GM12873 (cell line): ENCODE measurements at regions not wholly inside any gene's neighbourhood (a gene's known extent, or its start where the extent isn't known, plus 50 kb on each side); places are given as distances from the start of the nearest gene placed in this dataset.

Experiments
- TF ChIP-seq, protein P1 (sequence below): IDR thresholded peaks from 2 replicates; pipeline ENCODE4 v1.5.1; 2012; ENCODE audit warnings: low read depth, mild to moderate bottlenecking, moderate library complexity, low read length, control low read depth; ENCODE audit not compliant: insufficient read depth; ENCODE audit errors: missing control alignments

DNA sequence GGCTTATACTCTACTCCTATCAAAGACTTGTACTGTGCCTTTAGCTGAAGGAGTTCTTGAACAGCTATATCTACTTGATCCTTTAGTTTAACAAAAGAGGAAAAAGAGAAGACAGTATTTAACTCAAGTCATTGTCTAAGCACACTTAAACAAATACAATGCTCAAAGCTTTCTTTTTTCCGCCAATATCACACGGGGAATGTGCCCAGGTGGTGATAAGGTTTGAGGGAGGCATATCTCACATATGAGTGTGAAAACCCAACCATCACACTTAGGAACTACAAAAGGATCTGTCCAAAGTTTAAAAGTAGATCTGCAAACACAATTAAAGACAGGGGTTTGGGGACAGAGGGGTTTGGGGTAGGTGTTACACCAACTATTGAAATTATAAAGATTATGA is 59.0 kb upstream of the SLC30A10 start:
- TF ChIP-seq, protein P1, sequence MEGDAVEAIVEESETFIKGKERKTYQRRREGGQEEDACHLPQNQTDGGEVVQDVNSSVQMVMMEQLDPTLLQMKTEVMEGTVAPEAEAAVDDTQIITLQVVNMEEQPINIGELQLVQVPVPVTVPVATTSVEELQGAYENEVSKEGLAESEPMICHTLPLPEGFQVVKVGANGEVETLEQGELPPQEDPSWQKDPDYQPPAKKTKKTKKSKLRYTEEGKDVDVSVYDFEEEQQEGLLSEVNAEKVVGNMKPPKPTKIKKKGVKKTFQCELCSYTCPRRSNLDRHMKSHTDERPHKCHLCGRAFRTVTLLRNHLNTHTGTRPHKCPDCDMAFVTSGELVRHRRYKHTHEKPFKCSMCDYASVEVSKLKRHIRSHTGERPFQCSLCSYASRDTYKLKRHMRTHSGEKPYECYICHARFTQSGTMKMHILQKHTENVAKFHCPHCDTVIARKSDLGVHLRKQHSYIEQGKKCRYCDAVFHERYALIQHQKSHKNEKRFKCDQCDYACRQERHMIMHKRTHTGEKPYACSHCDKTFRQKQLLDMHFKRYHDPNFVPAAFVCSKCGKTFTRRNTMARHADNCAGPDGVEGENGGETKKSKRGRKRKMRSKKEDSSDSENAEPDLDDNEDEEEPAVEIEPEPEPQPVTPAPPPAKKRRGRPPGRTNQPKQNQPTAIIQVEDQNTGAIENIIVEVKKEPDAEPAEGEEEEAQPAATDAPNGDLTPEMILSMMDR: no peak

DNA sequence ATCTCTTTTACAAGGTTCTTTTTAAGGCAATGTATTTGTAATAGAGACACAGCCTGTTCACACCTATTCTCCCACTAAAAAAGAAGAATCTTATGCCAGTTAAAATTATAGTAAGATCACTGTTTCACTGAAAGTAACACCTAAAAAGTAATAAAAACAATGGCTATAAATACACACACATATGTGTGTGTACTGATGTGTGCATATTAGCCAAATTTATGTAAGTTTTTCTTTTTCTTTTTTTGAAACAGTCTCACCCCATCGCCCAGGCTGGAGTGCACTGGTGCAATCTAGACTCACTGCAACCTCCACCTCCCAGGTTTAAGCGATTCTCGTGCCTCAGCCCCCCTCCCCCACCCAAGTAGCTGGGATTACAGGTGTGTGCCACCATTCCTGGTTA is 56.8 kb upstream of the SLC30A10 start:
- TF ChIP-seq, protein P1: no peak
